ENCODE measurements at regions not wholly inside any gene's neighbourhood (a gene's known extent, or its start where the extent isn't known, plus 50 kb on each side); places are given as distances from the start of the nearest gene placed in this dataset.

DNA sequence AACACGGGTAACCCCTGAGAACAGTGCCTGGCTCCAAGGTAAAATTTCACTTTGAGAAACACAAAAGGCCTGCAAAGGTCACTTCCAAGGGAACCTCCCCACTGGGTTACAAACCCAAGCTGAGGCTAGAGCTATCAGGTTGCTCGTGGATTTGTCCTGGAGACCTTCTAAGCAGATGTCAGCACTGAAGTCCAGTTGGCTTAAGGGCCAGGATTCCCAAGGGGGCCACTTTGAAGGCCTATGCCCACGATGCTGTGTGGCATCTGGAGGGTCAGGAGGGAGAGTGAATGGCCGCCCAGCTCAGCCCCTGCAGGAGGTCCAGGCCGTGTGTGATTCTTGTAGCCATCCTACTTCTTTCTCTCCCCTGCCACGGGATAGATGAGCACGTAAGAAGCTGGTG lies 100.2 kb upstream of the FSTL4 start:
- TF ChIP-seq ZNF565 (CRISPR knock-in tag; conservative IDR thresholded peaks at IDR 0.05; ENCODE audit: low read depth) (no peak), OSR1 (CRISPR knock-in tag; IDR thresholded peaks at IDR 0.05) (no peak), ARNTL (CRISPR knock-in tag; IDR thresholded peaks at IDR 0.05; ENCODE audit: borderline replicate concordance, low read depth) (no peak), GLIS3 (CRISPR knock-in tag; IDR thresholded peaks at IDR 0.05) (no peak), SNAI2 (CRISPR knock-in tag; IDR thresholded peaks at IDR 0.05) (no peak), RARB (CRISPR knock-in tag; IDR thresholded peaks at IDR 0.05) (no peak), ZFP3 (CRISPR knock-in tag; IDR thresholded peaks at IDR 0.05) (no peak), ZC3H10 (CRISPR knock-in tag; IDR thresholded peaks at IDR 0.05) (no peak), ESRRG (CRISPR knock-in tag; IDR thresholded peaks at IDR 0.05) (no peak), ZNF8 (CRISPR knock-in tag; IDR thresholded peaks at IDR 0.05) (no peak)
- no peak for ATAC-seq

DNA sequence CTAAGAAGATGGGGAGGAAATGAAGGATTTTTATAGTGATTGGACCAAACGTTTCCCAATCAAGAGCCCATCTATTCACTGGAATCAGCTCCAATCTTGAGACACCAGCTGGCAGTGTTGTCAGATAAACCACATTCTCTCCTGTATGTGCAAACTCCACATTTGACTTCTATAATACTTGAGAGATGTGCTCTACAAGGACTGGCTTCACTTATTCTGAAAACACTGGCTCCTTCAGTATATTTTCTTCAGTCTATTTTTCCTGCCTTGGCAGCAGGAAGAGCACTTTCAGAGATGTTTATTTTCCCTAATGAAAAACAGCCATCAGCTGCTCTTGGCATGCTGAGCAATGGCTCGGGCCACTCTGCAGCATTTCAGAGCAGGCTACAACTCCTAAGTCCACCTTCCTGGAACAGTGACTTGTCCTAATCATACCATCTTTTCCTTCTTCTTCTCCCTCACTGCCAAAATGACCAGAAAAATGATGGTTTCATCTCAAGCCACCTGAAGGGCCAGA lies 96.9 kb upstream of the FSTL4 start:
- peak; percentile 38; the same call in 1 of the 3 replicates for ATAC-seq
- TF ChIP-seq ZNF8 (CRISPR knock-in tag; IDR thresholded peaks at IDR 0.05) (no peak), TCF4 (CRISPR knock-in tag; IDR thresholded peaks at IDR 0.05; ENCODE audit: borderline replicate concordance) (peak; percentile 60; the same call in 1 of the 2 replicates)

- ATAC-seq: peak; percentile 22; the same call in 1 of the 3 replicates
- TF ChIP-seq ZC3H10 (CRISPR knock-in tag; IDR thresholded peaks at IDR 0.05): no peak
- TF ChIP-seq ZNF70 (CRISPR knock-in tag; IDR thresholded peaks at IDR 0.05): peak; percentile 11; the same call in 1 of the 2 replicates
These were observed 96.0 kb upstream of the FSTL4 start for GRCh38 chr5:133708331-133708850.

DNA sequence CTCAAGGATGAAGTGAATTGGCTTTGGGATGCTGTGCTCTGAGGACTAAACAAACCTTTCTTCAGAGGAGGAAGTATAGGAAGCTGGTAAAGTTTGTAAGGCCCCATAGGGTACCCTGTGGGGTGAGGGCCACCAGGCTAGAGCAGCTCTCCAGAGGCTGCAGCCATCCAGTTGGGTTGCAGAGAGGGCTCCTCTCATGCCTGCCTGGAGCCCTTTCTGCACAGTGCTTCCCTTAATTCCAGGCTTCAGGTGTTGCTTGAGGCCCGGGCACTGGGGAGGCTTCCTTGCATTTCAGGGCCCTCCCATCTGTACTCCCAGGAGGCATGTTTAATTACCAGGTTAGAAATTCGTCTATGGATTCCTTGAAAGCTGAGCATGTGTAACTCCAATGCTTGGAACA lies 95.3 kb upstream of the FSTL4 start:
- TF ChIP-seq ZC3H10 (CRISPR knock-in tag; IDR thresholded peaks at IDR 0.05) (no peak), ESRRG (CRISPR knock-in tag; IDR thresholded peaks at IDR 0.05) (no peak), OSR1 (CRISPR knock-in tag; IDR thresholded peaks at IDR 0.05) (no peak), CREB5 (CRISPR knock-in tag; IDR thresholded peaks at IDR 0.05; ENCODE audit: low read depth) (no peak), BACH2 (CRISPR knock-in tag; IDR thresholded peaks at IDR 0.05; ENCODE audit: borderline replicate concordance) (no peak), ZNF565 (CRISPR knock-in tag; conservative IDR thresholded peaks at IDR 0.05; ENCODE audit: low read depth) (no peak), RARB (CRISPR knock-in tag; IDR thresholded peaks at IDR 0.05) (no peak), PPARA (CRISPR knock-in tag; IDR thresholded peaks at IDR 0.05; ENCODE audit: borderline replicate concordance) (no peak), SNAI2 (CRISPR knock-in tag; IDR thresholded peaks at IDR 0.05) (no peak), TSHZ2 (CRISPR knock-in tag; IDR thresholded peaks at IDR 0.05) (no peak), GLIS3 (CRISPR knock-in tag; IDR thresholded peaks at IDR 0.05) (no peak), TOX (CRISPR knock-in tag; IDR thresholded peaks at IDR 0.05; ENCODE audit: borderline replicate concordance) (no peak), ISL1 (CRISPR knock-in tag; IDR thresholded peaks at IDR 0.05) (no peak), ARNTL (CRISPR knock-in tag; IDR thresholded peaks at IDR 0.05; ENCODE audit: borderline replicate concordance, low read depth) (no peak), ZNF8 (CRISPR knock-in tag; IDR thresholded peaks at IDR 0.05) (no peak)
- TF ChIP-seq, protein P1, sequence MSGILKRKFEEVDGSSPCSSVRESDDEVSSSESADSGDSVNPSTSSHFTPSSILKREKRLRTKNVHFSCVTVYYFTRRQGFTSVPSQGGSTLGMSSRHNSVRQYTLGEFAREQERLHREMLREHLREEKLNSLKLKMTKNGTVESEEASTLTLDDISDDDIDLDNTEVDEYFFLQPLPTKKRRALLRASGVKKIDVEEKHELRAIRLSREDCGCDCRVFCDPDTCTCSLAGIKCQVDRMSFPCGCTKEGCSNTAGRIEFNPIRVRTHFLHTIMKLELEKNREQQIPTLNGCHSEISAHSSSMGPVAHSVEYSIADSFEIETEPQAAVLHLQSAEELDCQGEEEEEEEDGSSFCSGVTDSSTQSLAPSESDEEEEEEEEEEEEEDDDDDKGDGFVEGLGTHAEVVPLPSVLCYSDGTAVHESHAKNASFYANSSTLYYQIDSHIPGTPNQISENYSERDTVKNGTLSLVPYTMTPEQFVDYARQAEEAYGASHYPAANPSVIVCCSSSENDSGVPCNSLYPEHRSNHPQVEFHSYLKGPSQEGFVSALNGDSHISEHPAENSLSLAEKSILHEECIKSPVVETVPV (CRISPR knock-in tag; IDR thresholded peaks at IDR 0.05): no peak
- TF ChIP-seq, protein P2, sequence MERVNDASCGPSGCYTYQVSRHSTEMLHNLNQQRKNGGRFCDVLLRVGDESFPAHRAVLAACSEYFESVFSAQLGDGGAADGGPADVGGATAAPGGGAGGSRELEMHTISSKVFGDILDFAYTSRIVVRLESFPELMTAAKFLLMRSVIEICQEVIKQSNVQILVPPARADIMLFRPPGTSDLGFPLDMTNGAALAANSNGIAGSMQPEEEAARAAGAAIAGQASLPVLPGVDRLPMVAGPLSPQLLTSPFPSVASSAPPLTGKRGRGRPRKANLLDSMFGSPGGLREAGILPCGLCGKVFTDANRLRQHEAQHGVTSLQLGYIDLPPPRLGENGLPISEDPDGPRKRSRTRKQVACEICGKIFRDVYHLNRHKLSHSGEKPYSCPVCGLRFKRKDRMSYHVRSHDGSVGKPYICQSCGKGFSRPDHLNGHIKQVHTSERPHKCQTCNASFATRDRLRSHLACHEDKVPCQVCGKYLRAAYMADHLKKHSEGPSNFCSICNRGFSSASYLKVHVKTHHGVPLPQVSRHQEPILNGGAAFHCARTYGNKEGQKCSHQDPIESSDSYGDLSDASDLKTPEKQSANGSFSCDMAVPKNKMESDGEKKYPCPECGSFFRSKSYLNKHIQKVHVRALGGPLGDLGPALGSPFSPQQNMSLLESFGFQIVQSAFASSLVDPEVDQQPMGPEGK (CRISPR knock-in tag; IDR thresholded peaks at IDR 0.05; ENCODE audit: borderline replicate concordance): no peak
- no peak for ATAC-seq
